Peyer's patch (tissue), 4 donors: ENCODE measurements at regions not wholly inside any gene's neighbourhood (a gene's known extent, or its start where the extent isn't known, plus 50 kb on each side); places are given as distances from the start of the nearest gene placed in this dataset.

ENCODE experiments used
- CTCF ChIP-seq, 6 experiments: fragments of 450-650 bp in 4 of 6; fragments of 200-600 bp in 2 of 6; sonication (generic) in 1 of 6; IDR thresholded peaks; one replicate each; pipeline ENCODE4 v1.5.1; 2017 to 2019; ENCODE audit warnings: antibody characterized with exemption in 6 of 6, mild to moderate bottlenecking in 3 of 6, moderate library complexity in 1 of 6
- POLR2A ChIP-seq, 2 donors: fragments of 450-650 bp; IDR thresholded peaks; one replicate each; pipeline ENCODE4 v1.5.1; 2017; ENCODE audit warnings: antibody characterized with exemption in 2 of 2, mild to moderate bottlenecking in 2 of 2, moderate library complexity in 2 of 2

- TF ChIP-seq CTCF (IDR thresholded peaks at IDR 0.05) (no peak), POLR2A (IDR thresholded peaks at IDR 0.05) (no peak)
These were observed 218.5 kb upstream of the RPL38 start for GRCh38 chr17:73984941-73985340.
